A673 (cell line): ENCODE measurements at regions not wholly inside any gene's neighbourhood (a gene's known extent, or its start where the extent isn't known, plus 50 kb on each side); places are given as distances from the start of the nearest gene placed in this dataset.

ENCODE experiments used
- BruUV-seq: library from RNA; stranded (reverse); fragments of 400-500 nt; replicated peaks from 2 replicates; lab custom pipeline; 2021; lab: Mats Ljungman, UMichigan
- CTCF ChIA-PET: fragments of 300-600 bp; sonication (Branson Sonifier 250); formaldehyde crosslinking; loops from one replicate; lab custom pipeline; 2022; ENCODE audit warnings: antibody characterized with exemption; lab: Charles Lee
- POLR2A ChIA-PET: fragments of 300-600 bp; sonication (Branson Sonifier 250); formaldehyde crosslinking; loops from one replicate; lab custom pipeline; 2022; ENCODE audit warnings: antibody characterized with exemption; ENCODE audit not compliant: low non-redundant PET; lab: Charles Lee
- DNase-seq: peaks from one replicate; pipeline ENCODE4 v3.0.0-alpha.2; 2015; ENCODE audit warnings: low spot score
- H3K27ac ChIP-seq: fragments of 200-600 bp; sonication (generic); 2 replicates; pipeline ENCODE4 v1.5.1; 2016; ENCODE audit warnings: mixed run types, low read depth, mild to moderate bottlenecking, mixed read lengths, antibody characterized with exemption, low read length; ENCODE audit not compliant: poor library complexity, severe bottlenecking
- H3K27me3 ChIP-seq: fragments of 200-600 bp; sonication (generic); replicated peaks from 2 replicates; pipeline ENCODE4 v1.6.1; 2017; ENCODE audit warnings: mixed run types, low read depth, mild to moderate bottlenecking, mixed read lengths, antibody characterized with exemption, low read length; ENCODE audit not compliant: insufficient read depth, poor library complexity
- H3K36me3 ChIP-seq: fragments of 200-600 bp; sonication (generic); 2 replicates; pipeline ENCODE4 v1.6.1; 2016; ENCODE audit warnings: mixed run types, mild to moderate bottlenecking, mixed read lengths, antibody characterized with exemption, low read length; ENCODE audit not compliant: insufficient read depth, poor library complexity, severe bottlenecking
- H3K4me1 ChIP-seq: fragments of 200-600 bp; sonication (generic); 2 replicates; pipeline ENCODE4 v1.6.1; 2017; ENCODE audit warnings: mixed run types, mild to moderate bottlenecking, mixed read lengths, antibody characterized with exemption, low read length; ENCODE audit not compliant: insufficient read depth, poor library complexity, severe bottlenecking
- H3K4me3 ChIP-seq: fragments of 200-600 bp; sonication (generic); 2 replicates; pipeline ENCODE4 v1.5.1; 2016; ENCODE audit warnings: low read depth, mixed run types, mild to moderate bottlenecking, mixed read lengths, low read length; ENCODE audit not compliant: poor library complexity, severe bottlenecking
- H3K9me3 ChIP-seq: fragments of 200-600 bp; sonication (generic); 2 replicates; pipeline ENCODE4 v1.6.1; 2016; ENCODE audit warnings: mixed run types, low read depth, mild to moderate bottlenecking, mixed read lengths, antibody characterized with exemption, low read length; ENCODE audit not compliant: poor library complexity, severe bottlenecking
- EZH2 ChIP-seq: fragments of 200-600 bp; sonication (generic); IDR thresholded peaks from 2 replicates; pipeline ENCODE4 v1.6.1; 2017; ENCODE audit warnings: borderline replicate concordance, low read depth, mild to moderate bottlenecking, mixed read lengths, antibody characterized with exemption, low read length; ENCODE audit not compliant: poor library complexity, severe bottlenecking
- intact Hi-C: fragments of 100-400 bp; cut with micrococcal nuclease; formaldehyde crosslinking; loops from one replicate; pipeline ENCODE4 v1.10.0; 2022; ENCODE audit not compliant: unreplicated experiment
- TF ChIP-seq, protein P1 (sequence below): fragments of 300-800, 200-600 bp; sonication (generic); conservative IDR thresholded peaks from 2 replicates; pipeline ENCODE4 v1.5.1; 2017; ENCODE audit warnings: low read depth, mild to moderate bottlenecking, antibody characterized with exemption, low read length, moderate library complexity, mixed read lengths

DNA sequence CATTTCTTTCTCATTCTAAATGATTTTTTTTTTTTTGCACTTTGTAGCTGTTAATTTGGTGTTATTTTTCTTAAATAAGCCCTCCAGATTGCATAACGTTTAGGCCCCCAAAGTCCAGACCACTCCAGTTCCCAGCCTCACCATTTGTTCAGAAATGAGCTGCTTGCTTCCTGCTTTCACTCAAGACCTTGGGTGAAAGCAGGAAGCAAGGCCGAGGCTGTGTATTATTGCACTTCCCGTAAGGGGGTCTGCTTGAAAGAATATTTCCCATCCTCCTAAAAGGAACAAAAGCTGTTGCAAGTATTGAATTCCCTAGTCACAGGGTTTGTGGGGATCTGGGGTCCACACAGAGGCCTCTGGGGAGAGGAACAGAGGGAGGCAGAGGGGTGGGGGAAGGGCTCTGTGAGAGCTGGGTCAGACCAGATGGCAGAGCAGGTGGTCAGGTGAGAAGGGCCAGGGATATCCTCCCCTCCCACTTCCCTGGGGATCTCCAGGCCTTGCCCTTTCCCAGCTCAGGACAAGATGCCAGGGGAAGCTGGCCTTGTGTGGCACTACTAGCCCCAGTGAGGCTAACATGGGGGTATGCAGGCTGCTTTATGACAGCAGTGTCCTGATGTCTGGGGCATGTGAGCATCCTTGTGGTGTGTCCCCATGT is 51.6 kb upstream of the MYEOV start:
- Histone ChIP-seq H3K9me3 (no peaks in the 10 kb centered on the region), H3K4me1 (no peaks in the 10 kb centered on the region), H3K4me3 (no peak overlapping the region), H3K36me3 (no peaks in the 10 kb centered on the region), H3K27me3 (no peaks in the 10 kb centered on the region), H3K27ac (no peak overlapping the region)
- intact Hi-C loops = no loop called here
- CTCF ChIA-PET = no interaction called here
- no peak for DNase-seq
- POLR2A ChIA-PET = interaction anchor here (0.6 kb wide), 2 partner anchors 11 to 114 kb away, joined by 5 to 6 read pairs; no protein-coding TSS in a partner anchor
- BruUV-seq = no TSS peak
- no peak for TF ChIP-seq EZH2
- TF ChIP-seq, protein P1, sequence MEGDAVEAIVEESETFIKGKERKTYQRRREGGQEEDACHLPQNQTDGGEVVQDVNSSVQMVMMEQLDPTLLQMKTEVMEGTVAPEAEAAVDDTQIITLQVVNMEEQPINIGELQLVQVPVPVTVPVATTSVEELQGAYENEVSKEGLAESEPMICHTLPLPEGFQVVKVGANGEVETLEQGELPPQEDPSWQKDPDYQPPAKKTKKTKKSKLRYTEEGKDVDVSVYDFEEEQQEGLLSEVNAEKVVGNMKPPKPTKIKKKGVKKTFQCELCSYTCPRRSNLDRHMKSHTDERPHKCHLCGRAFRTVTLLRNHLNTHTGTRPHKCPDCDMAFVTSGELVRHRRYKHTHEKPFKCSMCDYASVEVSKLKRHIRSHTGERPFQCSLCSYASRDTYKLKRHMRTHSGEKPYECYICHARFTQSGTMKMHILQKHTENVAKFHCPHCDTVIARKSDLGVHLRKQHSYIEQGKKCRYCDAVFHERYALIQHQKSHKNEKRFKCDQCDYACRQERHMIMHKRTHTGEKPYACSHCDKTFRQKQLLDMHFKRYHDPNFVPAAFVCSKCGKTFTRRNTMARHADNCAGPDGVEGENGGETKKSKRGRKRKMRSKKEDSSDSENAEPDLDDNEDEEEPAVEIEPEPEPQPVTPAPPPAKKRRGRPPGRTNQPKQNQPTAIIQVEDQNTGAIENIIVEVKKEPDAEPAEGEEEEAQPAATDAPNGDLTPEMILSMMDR = no peak

- Histone ChIP-seq H3K36me3 (no peaks in the 10 kb centered on the region), H3K27me3 (no peaks in the 10 kb centered on the region), H3K9me3 (no peaks in the 10 kb centered on the region), H3K27ac (no peak overlapping the region), H3K4me1 (no peaks in the 10 kb centered on the region), H3K4me3 (no peak overlapping the region)
- intact Hi-C loops = no loop called here
- BruUV-seq = no TSS peak
- no peak for DNase-seq
- CTCF ChIA-PET = no interaction called here
- POLR2A ChIA-PET = no interaction called here
- TF ChIP-seq, protein P1 = no peak
- no peak for TF ChIP-seq EZH2
Observed at GRCh38 chr11:69243496-69244200, 50.3 kb upstream of the MYEOV start.
